ENCODE measurements at regions not wholly inside any gene's neighbourhood (a gene's known extent, or its start where the extent isn't known, plus 50 kb on each side); places are given as distances from the start of the nearest gene placed in this dataset.
"Not testable (repeated sequence)": the region's sequence is repeated elsewhere in the genome, so short reads cannot be mapped to it uniquely, and the experiment has no call there.

DNA sequence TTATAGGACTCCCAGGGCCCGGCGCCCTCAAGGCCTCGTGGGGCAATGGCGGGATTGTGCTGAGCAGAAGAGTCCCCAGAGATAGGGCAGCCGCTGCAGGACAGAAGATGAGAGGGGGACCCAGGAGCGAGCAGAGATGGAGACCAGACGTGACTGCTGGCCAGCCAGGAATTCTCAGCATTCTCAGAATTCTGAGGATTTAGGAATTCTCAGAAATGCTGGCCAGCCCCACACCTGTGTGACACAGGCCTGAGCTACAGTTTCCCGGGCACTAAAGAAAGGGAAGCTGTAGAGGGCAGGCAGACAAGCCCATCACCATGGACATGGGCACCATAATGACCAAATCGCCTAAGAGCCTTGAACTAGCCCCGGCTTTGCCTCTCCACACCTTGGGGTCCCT is 186.2 kb upstream of the CDH4 start:
- DNase-seq, result no peak

DNA sequence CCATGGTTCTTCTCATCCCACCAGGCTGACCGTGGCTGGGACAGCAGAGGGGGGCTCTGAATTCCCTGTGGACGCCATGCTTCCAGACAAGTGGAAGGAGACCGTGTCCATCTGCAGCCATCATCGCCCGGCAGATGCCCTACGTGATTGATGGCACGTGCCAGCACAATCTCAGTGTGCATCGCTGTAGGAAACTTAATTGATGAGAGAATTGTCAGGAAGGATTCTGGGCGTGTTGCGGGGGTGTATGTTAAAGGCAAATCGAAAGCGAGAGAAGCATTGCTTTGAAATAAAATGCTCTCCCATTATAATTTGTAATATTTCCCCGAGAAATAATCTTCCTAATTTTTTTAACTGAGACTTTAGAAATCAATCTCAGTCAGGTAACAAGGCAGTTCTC is 185.5 kb upstream of the CDH4 start:
- DNase-seq, result no peak

DNA sequence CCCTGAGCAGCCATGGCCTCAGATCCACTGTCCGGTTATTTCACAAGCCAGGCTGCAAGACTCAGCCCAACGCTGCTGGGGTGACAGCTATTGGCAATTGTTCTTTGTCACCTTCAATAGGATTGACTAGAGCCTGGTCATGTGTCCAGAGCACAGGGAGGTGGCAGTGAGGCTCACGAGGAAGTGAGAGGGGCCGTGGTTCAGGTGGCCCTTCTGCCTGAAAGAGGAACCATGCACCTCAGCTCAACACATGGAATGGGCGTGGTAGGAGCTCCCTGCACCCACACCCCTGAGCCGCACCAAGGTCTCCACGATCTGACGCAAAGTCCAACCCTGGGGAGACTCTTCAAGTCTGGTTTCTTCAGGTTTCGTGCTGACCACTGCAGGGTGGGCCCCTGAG is 184.8 kb upstream of the CDH4 start:
- DNase-seq, result no peak

DNA sequence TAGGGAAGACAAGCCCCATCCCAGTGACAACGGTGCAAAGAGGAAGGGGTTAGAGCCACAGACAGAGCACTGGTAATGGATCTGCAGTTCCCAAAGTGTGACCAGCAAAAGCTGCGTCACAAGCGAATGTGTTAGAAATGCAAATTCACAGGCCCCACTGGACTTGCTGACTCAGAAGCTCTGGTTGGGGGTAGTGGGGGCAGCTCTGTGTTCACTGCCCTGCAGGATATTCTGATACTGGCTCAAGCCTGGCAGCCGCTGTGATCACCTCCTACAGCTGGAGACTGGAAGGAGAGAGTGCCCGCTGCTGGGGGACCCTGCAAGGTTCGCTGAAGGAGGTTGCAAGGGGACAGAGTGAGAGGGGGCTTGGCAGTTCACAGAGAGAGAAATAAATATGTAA is 179.7 kb upstream of the CDH4 start:
- no peak for DNase-seq

DNA sequence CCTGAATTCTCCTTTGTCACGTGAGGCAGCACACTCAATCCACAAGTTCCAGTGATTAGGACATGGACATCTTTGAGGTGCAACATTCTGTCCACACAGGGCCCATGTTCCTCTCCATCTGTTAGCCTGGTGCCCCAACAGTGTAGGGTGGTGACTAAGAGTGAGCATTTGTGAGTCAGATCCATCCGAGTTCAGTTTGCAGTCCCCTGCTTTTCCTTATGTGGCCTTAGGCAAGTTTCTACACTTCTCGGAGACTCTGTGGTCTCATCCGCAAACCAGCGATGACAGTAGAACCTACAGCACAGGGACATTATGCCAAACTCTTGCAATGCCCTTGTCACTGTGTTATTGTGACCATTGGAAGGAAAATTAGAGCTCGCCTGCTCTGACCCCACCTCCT is 178.7 kb upstream of the CDH4 start:
- no peak for DNase-seq

DNA sequence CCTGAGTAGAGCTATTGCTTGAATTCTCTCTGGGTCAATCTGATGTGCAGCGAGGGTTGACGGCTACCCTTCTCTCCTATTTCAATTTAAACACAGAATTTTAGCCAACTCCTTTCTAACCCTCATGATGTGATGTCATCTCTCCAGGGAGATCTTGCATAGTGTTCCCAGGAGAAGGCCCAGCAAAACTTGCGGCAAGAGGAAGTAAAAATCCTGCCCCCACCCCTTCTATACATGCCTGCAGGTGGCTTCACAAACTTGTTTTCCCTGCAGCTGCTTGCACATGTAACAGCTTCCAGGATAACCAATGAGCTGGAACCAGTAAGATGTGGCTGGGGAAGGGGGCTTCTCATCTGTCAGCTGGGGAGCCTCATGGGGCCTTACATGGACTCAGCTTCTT is 169.3 kb upstream of the CDH4 start:
- DNase-seq, result no peak

DNA sequence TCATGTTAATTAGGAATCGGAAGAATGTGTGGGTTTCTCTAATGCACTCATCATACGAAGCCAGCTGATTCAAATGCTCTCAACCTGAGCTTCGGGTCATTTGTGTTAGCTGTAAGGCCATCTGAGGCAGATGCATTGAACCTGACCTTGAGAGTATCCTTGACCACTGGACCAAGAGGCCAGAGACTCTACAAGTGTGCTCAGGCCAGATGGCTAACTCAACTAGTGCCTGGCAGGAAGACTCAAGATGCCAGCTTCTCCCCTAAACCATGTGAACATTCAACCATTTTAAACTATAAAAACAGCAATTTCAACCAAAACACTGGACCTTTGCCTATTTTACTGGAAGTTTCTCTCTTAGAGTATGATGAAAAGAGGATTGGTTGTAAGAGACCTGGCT is 168.6 kb upstream of the CDH4 start:
- no peak for DNase-seq

DNA sequence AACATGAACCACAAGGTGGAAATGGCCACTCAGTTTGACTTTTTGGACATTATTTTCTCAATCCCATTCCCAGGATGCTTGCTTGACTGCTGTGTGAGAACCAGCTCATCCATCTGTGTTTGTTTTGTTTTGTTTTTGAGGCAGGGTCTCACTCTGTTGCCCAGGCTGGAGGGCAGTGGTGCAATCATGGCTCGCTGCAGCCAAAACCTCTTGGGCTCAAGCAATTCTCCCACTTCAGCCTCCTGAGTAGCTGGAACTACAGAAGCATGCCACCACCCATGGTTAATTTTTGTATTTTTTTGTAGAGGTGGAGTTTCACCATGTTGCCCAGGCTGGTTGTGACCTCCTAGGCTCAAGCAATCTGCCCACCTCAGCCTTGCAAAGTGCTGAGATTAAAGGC is 166.0 kb upstream of the CDH4 start:
- no peak for DNase-seq

DNA sequence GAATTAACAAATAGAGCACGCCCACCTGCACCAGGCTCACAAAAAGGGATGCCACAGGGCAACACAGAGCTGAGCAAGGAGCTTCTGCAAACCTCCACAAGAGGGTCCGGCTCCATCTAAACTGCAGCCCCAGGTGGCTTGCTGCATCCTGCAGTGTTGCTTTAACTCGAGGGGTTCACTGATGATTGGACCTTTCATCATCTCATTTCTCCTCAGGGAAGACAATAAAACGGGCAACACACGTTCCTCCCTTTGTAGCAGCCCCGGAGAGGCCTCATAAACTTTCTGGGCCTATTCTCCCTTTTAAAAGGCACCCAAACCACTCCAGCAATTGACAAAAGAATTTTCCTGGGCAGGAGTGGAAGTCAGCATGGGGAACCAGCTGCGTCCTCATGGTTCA is 161.5 kb upstream of the CDH4 start:
- DNase-seq, result no peak

DNA sequence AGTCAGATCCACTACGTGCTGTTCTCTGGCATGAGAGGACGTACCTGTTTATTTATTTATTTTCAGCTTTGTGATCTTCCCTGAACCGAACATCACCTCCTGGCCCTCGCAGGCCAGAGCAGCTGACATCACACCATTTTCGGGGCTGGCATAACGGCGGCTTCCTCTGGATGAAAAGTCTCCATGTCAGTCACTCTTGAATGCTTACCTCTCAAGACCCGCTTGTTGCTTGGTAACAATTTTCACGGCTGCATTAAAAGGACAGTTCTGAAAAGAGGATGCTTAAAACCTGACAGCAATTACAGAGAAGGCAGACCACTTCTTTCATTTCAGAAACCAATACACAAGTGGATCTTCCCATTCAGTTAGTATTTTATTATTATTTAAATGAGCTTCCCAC is 159.8 kb upstream of the CDH4 start:
- no peak for DNase-seq

DNA sequence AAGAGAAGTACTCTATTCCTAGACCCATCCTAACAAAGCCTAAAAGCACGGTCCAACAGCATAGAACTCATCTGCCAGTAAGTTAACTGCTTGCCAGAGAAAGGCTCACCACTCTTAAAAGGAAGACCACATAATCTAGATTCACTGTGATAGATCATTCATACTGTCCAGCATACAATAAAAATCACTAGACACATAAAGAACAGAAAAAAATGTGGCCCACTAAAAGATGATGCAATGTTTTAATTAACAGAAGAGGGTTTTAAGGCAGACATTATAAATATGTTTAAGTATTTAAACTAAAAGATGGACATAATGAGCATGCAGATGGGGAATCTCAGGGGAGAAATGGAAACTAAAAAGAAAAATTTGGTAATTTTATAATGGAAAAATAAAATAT is 157.5 kb upstream of the CDH4 start:
- DNase-seq, result no peak

DNA sequence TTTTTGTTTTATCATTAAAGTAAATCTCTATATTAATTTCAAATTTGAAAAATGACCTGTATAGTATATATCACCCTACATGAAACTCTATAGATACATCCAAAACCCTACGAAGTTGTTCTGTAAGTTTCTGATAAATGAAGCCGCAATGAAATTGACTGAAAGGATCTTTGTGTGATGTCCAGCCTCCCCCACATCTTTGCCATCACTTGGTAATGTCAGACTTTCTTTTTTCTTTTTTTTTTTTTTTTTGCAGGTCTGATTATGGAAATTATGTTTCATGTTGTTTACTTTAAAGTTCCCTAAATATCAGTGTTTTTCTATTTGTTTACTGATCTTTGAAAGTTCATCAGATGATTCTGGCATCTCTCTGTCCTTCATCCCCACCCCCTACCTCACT is 155.6 kb upstream of the CDH4 start:
- no peak for DNase-seq

DNA sequence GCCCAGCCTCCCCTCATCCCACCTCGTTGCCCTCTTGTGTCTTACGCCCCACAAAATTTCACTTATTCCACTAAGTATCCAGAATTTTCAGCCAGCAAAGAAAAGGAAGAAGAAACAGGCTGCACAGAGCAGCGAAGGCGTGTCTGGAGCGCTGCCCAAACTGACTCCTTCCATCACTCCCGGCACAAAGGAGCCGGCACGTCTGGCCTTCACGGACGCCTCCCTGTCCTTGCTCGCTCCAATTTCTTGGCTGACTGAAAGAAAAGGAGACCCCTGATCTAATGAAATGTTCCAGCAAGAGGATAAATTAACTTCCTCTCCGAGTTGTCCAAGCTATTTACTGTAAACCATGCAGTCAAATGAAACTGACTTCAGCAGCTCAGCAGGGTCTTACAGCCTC is 152.3 kb upstream of the CDH4 start:
- no peak for DNase-seq

DNA sequence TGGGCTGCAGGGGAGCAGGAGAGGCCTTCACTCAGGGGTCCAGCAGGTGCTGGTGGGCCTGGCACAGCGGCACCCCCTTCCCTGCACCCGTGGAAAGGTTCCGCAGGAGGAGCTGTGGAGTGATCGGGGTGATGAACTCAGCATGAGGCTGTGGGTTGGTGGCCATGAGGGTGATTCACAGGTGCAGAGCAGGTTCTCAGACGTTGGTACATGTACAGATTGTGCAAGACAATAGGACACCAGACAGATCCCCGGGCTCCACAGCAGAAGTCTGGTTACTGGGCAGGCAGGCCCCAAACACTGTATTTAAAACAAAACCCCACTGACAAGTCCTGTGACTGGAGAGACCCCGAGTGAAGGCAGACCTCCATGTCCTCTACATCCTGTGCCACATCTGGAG is 151.6 kb upstream of the CDH4 start:
- no peak for DNase-seq

DNA sequence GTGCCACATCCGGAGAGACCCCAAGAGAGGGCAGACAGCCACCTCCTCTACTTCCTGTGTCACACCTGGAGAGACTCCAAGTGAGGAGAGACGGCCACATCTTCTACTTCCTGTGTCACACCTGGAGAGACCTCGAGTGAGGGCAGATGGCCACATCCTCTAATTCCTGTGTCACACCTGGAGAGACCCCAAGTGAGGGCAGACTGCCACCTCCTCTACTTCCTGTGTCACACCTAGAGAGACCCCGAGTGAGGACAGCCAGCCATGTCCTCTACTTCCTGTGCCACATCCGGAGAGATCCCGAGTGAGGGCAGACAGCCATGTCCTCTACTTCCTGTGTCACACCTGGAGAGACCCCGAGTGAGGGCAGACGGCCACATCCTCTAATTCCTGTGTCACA is 150.7 kb upstream of the CDH4 start:
- DNase-seq, result not testable (repeated sequence)

DNA sequence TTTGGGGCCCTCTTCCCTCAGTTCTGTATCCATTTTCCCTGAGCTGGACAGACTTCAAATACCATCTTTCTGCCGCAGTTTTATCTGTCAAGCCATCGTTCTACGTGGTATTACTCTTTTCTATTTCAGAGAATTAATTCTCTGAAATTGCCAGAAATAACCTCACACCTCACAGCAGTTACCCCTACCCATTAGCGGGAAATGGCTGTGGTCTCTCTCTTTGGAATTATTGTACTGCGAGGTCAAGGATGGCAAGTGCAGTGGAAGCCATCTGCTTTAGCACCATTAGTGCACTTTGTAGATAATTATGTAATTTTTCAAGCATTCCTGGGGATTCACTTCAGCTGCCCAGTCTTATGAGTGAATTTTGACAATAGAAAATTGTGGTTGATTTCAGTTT is 147.8 kb upstream of the CDH4 start:
- DNase-seq, result no peak

DNA sequence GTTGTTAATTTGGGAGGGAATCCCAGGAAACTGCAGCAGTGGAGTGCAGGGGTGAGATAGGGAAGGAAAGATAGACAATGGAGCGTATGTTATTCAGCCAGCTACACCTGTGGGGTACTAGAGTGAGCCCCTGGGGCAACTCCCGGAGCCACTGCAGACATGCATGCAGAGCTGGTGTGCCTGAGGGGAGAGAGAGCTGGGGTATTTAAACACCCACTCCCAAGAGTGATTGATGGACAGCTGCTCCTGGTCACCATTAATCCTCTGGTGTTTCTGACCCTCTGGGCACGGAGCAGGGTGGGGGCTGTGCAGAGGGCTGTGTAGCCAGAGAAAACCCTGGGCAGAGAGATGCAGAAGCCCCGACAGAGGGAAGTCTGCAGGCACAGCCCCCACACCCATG is 146.7 kb upstream of the CDH4 start:
- DNase-seq, result no peak

DNA sequence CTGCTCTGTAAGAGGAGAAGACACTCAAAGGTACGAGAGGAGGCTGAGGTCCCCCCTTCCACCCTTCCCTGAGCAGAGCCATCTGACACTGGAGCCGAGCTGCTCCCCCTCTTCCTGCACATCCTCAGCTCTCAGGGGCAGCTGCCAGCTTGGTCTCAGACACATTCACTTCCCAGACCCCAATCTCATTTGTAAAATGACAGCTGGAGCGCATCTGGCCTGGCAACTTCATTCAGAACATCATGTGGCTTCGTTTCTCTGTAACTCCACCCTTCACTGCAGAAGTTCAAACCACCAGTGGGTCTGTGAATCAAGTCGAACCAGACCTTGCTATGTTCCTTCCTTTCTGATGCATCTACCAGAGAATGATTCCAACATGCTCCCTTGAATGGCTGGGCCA is 145.6 kb upstream of the CDH4 start:
- no peak for DNase-seq

DNA sequence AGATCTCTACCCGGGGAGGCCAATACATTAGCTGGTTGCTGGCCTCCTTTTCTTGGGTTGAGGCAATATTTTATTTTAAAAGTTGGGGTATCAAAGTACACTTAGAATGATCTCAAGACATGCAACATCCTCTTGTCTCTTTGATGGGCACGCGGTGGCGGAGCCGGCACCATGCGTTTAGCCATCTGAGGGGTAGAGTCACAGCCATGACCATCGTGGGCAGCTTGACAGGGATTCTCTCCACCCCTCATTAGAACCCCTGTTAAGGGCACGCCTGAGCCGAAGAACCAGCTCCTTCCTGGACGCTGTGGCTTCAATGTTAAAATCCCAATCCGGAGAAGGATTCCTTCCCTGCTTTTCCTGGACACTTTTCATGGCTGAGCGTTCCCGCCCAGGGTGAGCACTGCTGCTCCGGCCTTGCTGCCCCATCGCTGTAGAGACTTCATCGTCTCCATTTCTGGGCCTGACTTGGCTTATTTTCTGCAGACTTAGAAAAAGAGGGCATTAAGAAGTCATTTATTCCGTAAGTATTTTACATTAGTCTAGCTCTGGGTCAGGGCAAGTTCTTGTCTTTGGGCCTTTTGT is 142.7 kb upstream of the CDH4 start:
- no peak for DNase-seq

DNA sequence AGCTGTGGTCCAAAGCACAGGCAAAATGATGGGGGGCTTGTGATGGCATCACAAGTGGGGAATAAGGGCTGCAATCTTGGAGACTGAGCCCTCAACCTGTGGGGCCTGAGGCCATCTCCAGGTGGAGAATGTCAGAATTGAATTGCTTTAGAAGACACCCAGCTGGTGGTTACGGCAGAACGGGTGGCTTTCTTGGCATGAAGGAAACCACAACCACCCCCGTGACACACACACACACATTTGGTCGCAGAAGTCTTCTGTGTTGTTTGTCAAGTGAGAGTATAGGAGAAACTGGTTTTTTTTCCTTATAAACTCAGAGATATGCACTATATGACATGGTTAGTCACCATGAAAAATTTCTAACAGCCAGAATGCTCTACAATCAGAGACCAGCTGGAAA is 139.5 kb upstream of the CDH4 start:
- no peak for DNase-seq

DNA sequence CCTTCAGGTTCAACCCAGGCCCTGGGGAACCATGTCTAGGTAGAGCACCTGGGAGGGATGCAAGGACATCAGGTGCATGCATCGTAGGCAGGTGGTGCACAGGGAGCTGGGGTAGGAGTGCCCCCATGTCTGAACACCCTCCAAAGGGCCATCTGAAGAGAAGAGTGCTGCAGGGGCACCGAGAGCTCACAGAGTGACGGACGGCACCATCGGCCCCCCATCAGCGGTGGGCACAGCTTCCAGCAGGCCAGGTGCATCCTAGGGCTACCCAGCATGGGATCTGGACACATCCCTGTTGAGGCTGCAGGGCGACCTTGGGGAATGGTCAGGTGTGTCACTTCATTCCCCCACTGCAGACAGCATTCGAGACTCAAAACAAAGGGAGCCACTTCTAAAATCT is 138.3 kb upstream of the CDH4 start:
- DNase-seq, result no peak

DNA sequence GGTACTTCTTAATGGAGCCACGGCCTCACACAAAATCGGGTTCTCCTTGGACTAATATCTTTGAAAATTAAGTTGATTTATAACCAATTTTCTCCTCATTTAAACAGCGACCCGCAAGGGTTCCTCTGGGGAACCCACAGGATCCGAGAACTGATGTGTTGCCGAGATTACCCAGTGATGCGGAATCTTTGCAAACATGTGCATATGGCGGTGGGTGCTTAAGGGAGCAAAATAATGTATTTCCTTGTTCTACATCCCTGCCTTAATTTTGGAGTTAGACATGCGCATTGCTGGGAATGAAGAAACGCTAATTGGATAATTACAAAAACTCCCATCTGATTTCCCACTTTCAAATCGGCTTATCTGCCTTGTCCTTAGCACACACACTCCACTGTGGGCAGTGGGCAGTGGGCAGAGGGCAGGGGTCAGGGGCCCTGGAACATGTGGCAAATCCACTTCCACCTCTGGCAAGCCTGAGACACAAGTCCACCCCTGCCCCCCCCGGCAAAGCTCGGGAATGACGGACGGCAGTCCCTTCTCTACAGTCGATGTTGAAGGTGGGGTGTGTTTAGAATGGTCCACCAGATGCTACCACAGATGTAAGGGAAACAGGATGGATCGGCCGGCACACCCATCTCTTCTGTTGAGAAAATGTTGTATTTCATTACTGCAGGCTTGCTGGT is 137.4 kb upstream of the CDH4 start:
- DNase-seq, result peak; percentile 6

DNA sequence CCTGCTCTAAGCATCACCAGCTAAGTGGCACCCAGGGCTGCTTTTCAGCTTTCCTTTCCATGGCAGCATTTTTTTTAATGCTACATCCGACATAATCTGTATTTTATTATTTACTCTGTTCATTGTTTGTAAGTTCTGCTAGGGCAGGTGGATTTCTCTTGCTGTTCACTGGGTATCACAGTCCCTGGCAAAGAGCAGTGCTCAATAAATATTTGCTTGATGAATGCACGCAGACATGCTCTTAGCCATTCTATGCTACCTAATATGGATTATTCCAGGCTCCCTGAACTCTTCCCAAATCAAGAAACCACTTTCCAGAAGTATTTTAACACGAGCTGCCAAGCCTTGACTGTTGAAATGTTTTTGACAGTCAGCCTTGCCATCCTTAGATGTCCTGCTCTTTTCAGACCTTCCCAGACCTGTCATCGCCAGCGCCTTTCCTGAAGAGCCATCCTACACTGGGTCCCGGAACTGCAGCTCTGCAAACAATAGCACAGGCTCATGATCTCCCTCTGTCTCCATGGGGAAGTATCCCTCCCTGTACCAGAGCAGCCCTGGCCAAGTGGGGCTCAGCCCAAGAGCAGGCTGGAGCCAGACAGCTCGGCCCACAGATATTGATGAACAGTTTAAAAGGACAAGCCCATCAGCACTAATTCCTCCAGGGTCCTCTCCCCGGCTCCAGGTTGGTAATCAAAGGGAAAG is 136.5 kb upstream of the CDH4 start:
- DNase-seq, result no peak

DNA sequence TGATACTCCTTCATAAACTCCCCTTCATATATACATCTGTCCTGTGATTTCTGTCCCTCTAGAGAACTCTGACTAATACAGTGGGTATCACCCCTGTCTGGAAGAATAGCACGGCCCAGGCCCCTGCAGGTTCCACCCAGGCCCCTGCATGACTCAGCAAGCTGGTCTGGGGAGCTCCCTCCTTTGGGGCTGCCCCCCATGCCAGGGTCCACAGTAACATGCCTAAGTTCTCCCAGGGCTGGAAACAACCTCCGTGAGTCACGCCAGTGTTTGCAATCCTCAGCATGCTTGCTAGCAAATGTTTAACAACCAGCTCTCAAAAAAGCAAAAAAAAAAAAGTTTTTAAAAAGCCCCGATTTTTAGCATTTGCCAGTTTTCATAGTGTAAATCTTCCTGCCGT is 134.3 kb upstream of the CDH4 start:
- DNase-seq, result no peak

Data from NCI-H82 (cell line).